ENCODE measurements at regions not wholly inside any gene's neighbourhood (a gene's known extent, or its start where the extent isn't known, plus 50 kb on each side); places are given as distances from the start of the nearest gene placed in this dataset.

DNA sequence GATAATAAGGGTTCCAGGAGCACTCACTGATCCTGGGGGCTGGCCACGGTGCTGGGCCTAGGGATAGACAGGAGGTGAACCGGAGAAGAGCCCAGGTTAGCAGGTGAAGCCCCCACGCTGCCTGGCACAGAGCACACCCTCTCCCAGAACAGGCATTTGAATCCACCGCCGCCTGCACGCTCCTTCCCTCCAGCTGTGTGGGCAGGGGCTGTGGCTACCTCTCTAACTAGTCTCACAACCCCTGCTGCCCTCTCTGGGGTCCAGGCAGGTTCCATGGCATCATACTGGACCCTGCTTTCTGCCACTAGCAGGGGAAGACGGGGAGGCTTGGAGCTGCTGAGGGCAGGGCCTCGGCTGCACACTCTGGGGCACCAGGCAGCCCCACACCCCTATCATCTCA, 358.0 kb downstream of the CTTN start:
- TF ChIP-seq, protein P1, sequence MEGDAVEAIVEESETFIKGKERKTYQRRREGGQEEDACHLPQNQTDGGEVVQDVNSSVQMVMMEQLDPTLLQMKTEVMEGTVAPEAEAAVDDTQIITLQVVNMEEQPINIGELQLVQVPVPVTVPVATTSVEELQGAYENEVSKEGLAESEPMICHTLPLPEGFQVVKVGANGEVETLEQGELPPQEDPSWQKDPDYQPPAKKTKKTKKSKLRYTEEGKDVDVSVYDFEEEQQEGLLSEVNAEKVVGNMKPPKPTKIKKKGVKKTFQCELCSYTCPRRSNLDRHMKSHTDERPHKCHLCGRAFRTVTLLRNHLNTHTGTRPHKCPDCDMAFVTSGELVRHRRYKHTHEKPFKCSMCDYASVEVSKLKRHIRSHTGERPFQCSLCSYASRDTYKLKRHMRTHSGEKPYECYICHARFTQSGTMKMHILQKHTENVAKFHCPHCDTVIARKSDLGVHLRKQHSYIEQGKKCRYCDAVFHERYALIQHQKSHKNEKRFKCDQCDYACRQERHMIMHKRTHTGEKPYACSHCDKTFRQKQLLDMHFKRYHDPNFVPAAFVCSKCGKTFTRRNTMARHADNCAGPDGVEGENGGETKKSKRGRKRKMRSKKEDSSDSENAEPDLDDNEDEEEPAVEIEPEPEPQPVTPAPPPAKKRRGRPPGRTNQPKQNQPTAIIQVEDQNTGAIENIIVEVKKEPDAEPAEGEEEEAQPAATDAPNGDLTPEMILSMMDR (IDR thresholded peaks at IDR 0.05), result no peak
- TF ChIP-seq POLR2A (IDR thresholded peaks at IDR 0.05), result no peak

Measured in thyroid gland (tissue), 4 donors.